Caco-2 (cell line): ENCODE measurements at regions not wholly inside any gene's neighbourhood (a gene's known extent, or its start where the extent isn't known, plus 50 kb on each side); places are given as distances from the start of the nearest gene placed in this dataset.

ENCODE experiments used
- BruUV-seq: library from RNA; stranded (reverse); fragments of 400-500 nt; replicated peaks from 2 replicates; lab custom pipeline; 2021; lab: Mats Ljungman, UMichigan
- CTCF ChIA-PET: fragments of 300-600 bp; sonication (Branson Sonifier 250); formaldehyde crosslinking; loops from one replicate; lab custom pipeline; 2022; ENCODE audit warnings: antibody characterized with exemption; lab: Charles Lee
- POLR2A ChIA-PET: fragments of 300-600 bp; sonication (Branson Sonifier 250); formaldehyde crosslinking; loops from one replicate; lab custom pipeline; 2022; ENCODE audit warnings: antibody characterized with exemption; lab: Charles Lee
- DNase-seq, 2 experiments: peaks; one replicate each; pipeline versions ENCODE4 v3.0.0 to v3.0.0-alpha.2; 2020 to 2022
- H3K27me3 ChIP-seq: replicated peaks from 2 replicates; pipeline ENCODE4 v1.6.0; 2011; ENCODE audit warnings: low read length; ENCODE audit not compliant: control insufficient read depth, insufficient read depth
- H3K36me3 ChIP-seq: 2 replicates; pipeline ENCODE4 v1.5.1; 2011; ENCODE audit warnings: low read length; ENCODE audit not compliant: control insufficient read depth, insufficient read depth
- H3K4me1 ChIP-seq: fragments of 250-450 bp; sonication (Bioruptor Pico); 2 replicates; pipeline ENCODE4 v1.5.1; 2020; ENCODE audit warnings: mild to moderate bottlenecking
- H3K4me3 ChIP-seq: 2 replicates; pipeline ENCODE4 v1.5.1; 2011; ENCODE audit warnings: low read depth, mild to moderate bottlenecking, control low read depth, low read length
- H3K9me3 ChIP-seq: fragments of 250-450 bp; sonication (Bioruptor Pico); 2 replicates; pipeline ENCODE4 v1.5.1; 2020; ENCODE audit warnings: mild to moderate bottlenecking, moderate library complexity
- H3K27ac Mint-ChIP-seq: one replicate; pipeline ENCODE4 v1.8.0; 2022; ENCODE audit warnings: mixed read lengths; ENCODE audit not compliant: unreplicated experiment
- H3K27me3 Mint-ChIP-seq: one replicate; pipeline ENCODE4 v1.8.0; 2022; ENCODE audit warnings: mixed read lengths; ENCODE audit not compliant: insufficient read depth, unreplicated experiment
- H3K36me3 Mint-ChIP-seq: one replicate; pipeline ENCODE4 v1.8.0; 2022; ENCODE audit warnings: mild to moderate bottlenecking, mixed read lengths; ENCODE audit not compliant: insufficient read depth, unreplicated experiment
- H3K4me1 Mint-ChIP-seq: one replicate; pipeline ENCODE4 v1.8.0; 2022; ENCODE audit warnings: low read depth, mixed read lengths; ENCODE audit not compliant: unreplicated experiment
- H3K4me3 Mint-ChIP-seq: one replicate; pipeline ENCODE4 v1.8.0; 2022; ENCODE audit warnings: mild to moderate bottlenecking, moderate library complexity, mixed read lengths; ENCODE audit not compliant: unreplicated experiment
- H3K9me3 Mint-ChIP-seq: one replicate; pipeline ENCODE4 v1.8.0; 2022; ENCODE audit warnings: mixed read lengths; ENCODE audit not compliant: unreplicated experiment
- CTCF ChIP-seq, 2 experiments: fragments of 200-600 bp in 1 of 2; IDR thresholded peaks; 1 replicate in 1 of 2; 2 replicates in 1 of 2; pipeline versions ENCODE4 v1.5.1 to v1.8.0; 2011 to 2022; ENCODE audit warnings: antibody characterized with exemption in 1 of 2, control low read depth in 1 of 2, inconsistent platforms in 1 of 2, low read depth in 1 of 2, low read length in 1 of 2, mild to moderate bottlenecking in 1 of 2, moderate library complexity in 1 of 2; ENCODE audit not compliant: insufficient read depth in 1 of 2, severe bottlenecking in 1 of 2, unreplicated experiment in 1 of 2
- intact Hi-C: fragments of 100-400 bp; cut with micrococcal nuclease; formaldehyde crosslinking; loops from one replicate; pipeline ENCODE4 v1.10.0; 2022; ENCODE audit not compliant: unreplicated experiment

- H3K27ac Mint-ChIP-seq = no peak overlapping the region
- CTCF ChIA-PET = no interaction called here
These were observed 79.0 kb upstream of the PTCH1 start for GRCh38 chr9:95595721-95596295.

GRCh38 chr9:95592931-95593330 is 76.2 kb upstream of the PTCH1 start:
- Histone ChIP-seq H3K4me3 (no peak overlapping the region), H3K36me3 (no peaks in the 10 kb centered on the region), H3K27me3 (no peaks in the 10 kb centered on the region), H3K9me3 (no peaks in the 10 kb centered on the region), H3K4me1 (no peaks in the 10 kb centered on the region)
- no peaks in the 10 kb centered on the region for H3K9me3 Mint-ChIP-seq
- TF ChIP-seq CTCF (IDR thresholded peaks at IDR 0.05; ENCODE audit: insufficient read depth in 1 of 2, low read depth in 1 of 2, low read length in 1 of 2, severe bottlenecking in 1 of 2, unreplicated experiment in 1 of 2) = no peak
- H3K4me3 Mint-ChIP-seq = no peak overlapping the region
- DNase-seq = no peak
- H3K36me3 Mint-ChIP-seq = no peaks in the 10 kb centered on the region
- BruUV-seq = no TSS peak
- peaks cover 6% of the 10 kb centered on the region for H3K27me3 Mint-ChIP-seq
- no peaks in the 10 kb centered on the region for H3K4me1 Mint-ChIP-seq
- POLR2A ChIA-PET = no interaction called here
- CTCF ChIA-PET = no interaction called here
- intact Hi-C loops = no loop called here
- no peak overlapping the region for H3K27ac Mint-ChIP-seq

More at GRCh38 chr9:95595721-95596295, 79.0 kb upstream of the PTCH1 start:
- no peak overlapping the region for H3K4me3 ChIP-seq
- H3K9me3 Mint-ChIP-seq = no peaks in the 10 kb centered on the region
- H3K9me3 ChIP-seq = no peaks in the 10 kb centered on the region
- DNase-seq = no peak
- no peak overlapping the region for H3K4me3 Mint-ChIP-seq
- no TSS peak for BruUV-seq
- H3K4me1 Mint-ChIP-seq = no peaks in the 10 kb centered on the region
- H3K27me3 ChIP-seq = no peaks in the 10 kb centered on the region
- no peaks in the 10 kb centered on the region for H3K36me3 ChIP-seq
- H3K4me1 ChIP-seq = no peaks in the 10 kb centered on the region
- TF ChIP-seq CTCF (IDR thresholded peaks at IDR 0.05; ENCODE audit: insufficient read depth in 1 of 2, low read depth in 1 of 2, low read length in 1 of 2, severe bottlenecking in 1 of 2, unreplicated experiment in 1 of 2) = no peak
- H3K36me3 Mint-ChIP-seq = no peaks in the 10 kb centered on the region
- intact Hi-C loops = no loop called here
- POLR2A ChIA-PET = no interaction called here
- peaks cover 3% of the 10 kb centered on the region for H3K27me3 Mint-ChIP-seq

- CTCF ChIA-PET = no interaction called here
- H3K9me3 ChIP-seq = no peaks in the 10 kb centered on the region
- Mint-ChIP-seq H3K36me3 (no peaks in the 10 kb centered on the region), H3K27me3 (peaks cover 6% of the 10 kb centered on the region), H3K9me3 (no peaks in the 10 kb centered on the region), H3K4me3 (no peak overlapping the region), H3K4me1 (no peaks in the 10 kb centered on the region), H3K27ac (no peak overlapping the region)
- H3K4me3 ChIP-seq = no peak overlapping the region
- H3K36me3 ChIP-seq = no peaks in the 10 kb centered on the region
- no peak for DNase-seq
- no peak for TF ChIP-seq CTCF (IDR thresholded peaks at IDR 0.05; ENCODE audit: insufficient read depth in 1 of 2, low read depth in 1 of 2, low read length in 1 of 2, severe bottlenecking in 1 of 2, unreplicated experiment in 1 of 2)
- POLR2A ChIA-PET = interaction anchor here (0.5 kb wide), 1 partner anchor 80 kb away, joined by 4 read pairs; no protein-coding TSS in a partner anchor
- intact Hi-C loops = no loop called here
- H3K27me3 ChIP-seq = no peaks in the 10 kb centered on the region
- no peaks in the 10 kb centered on the region for H3K4me1 ChIP-seq
- no TSS peak for BruUV-seq
These were observed 72.2 kb upstream of the PTCH1 start for GRCh38 chr9:95588724-95589588.
